Keratinocyte (primary cell): ENCODE measurements at regions not wholly inside any gene's neighbourhood (a gene's known extent, or its start where the extent isn't known, plus 50 kb on each side); places are given as distances from the start of the nearest gene placed in this dataset.
"Not testable (repeated sequence)": the region's sequence is repeated elsewhere in the genome, so short reads cannot be mapped to it uniquely, and the experiment has no call there.

ENCODE experiments used
- DNase-seq: peaks from one replicate; pipeline ENCODE4 v3.0.0-alpha.2; 2011; ENCODE audit warnings: low read depth, missing footprints, low spot score
- FAIRE-seq: peaks from 2 replicates; lab custom pipeline; 2011; peaks lifted over from hg19 to GRCh38; lab: Jason Lieb, UNC
- H2AFZ ChIP-seq: 2 replicates; pipeline ENCODE4 v1.6.0; 2012; ENCODE audit warnings: low read length, control low read depth, inconsistent platforms; ENCODE audit not compliant: control insufficient read depth
- H3K27ac ChIP-seq: 2 replicates; pipeline ENCODE4 v1.5.1; 2011; ENCODE audit warnings: low read length; ENCODE audit not compliant: control insufficient read depth, insufficient read depth
- H3K27me3 ChIP-seq: 3 replicates; pipeline ENCODE4 v1.6.0; 2011; ENCODE audit warnings: low read length; ENCODE audit not compliant: control insufficient read depth, insufficient read depth; ENCODE audit errors: extremely low read depth
- H3K36me3 ChIP-seq, 2 experiments: 2 replicates in 1 of 2; 3 replicates in 1 of 2; pipeline ENCODE4 v1.5.1; 2011; ENCODE audit warnings: low read length in 2 of 2, mild to moderate bottlenecking in 1 of 2; ENCODE audit not compliant: control insufficient read depth in 2 of 2, insufficient read depth in 2 of 2; ENCODE audit errors: extremely low read depth in 1 of 2
- H3K4me1 ChIP-seq: 3 replicates; pipeline ENCODE4 v1.5.1; 2011; ENCODE audit warnings: low read length; ENCODE audit not compliant: control insufficient read depth, insufficient read depth; ENCODE audit errors: extremely low read depth
- H3K4me2 ChIP-seq: 3 replicates; pipeline ENCODE4 v1.6.0; 2011; ENCODE audit warnings: low read depth, low read length; ENCODE audit not compliant: control insufficient read depth, insufficient read depth; ENCODE audit errors: extremely low read depth
- H3K4me3 ChIP-seq, 3 experiments: fragments of 200-600 bp in 1 of 3; sonication (generic) in 1 of 3; 2 replicates in 2 of 3; 3 replicates in 1 of 3; pipeline ENCODE4 v1.5.1; 2011 to 2016; ENCODE audit warnings: low read length in 3 of 3, mild to moderate bottlenecking in 3 of 3, control low read depth in 2 of 3, inconsistent platforms in 1 of 3, low read depth in 1 of 3, mixed read lengths in 1 of 3, mixed run types in 1 of 3, moderate library complexity in 1 of 3; ENCODE audit not compliant: control insufficient read depth in 2 of 3, insufficient read depth in 2 of 3; ENCODE audit errors: extremely low read depth in 1 of 3
- H3K79me2 ChIP-seq: 2 replicates; pipeline ENCODE4 v1.6.0; 2012; ENCODE audit warnings: low read length; ENCODE audit not compliant: control insufficient read depth, insufficient read depth
- H3K9ac ChIP-seq: 3 replicates; pipeline ENCODE4 v1.6.0; 2011; ENCODE audit warnings: low read length; ENCODE audit not compliant: control insufficient read depth, insufficient read depth; ENCODE audit errors: extremely low read depth
- H3K9me1 ChIP-seq: 3 replicates; pipeline ENCODE4 v1.6.0; 2011; ENCODE audit warnings: low read length; ENCODE audit not compliant: control insufficient read depth, insufficient read depth; ENCODE audit errors: extremely low read depth
- H3K9me3 ChIP-seq: 2 replicates; pipeline ENCODE4 v1.5.1; 2012; ENCODE audit warnings: low read depth, low read length; ENCODE audit not compliant: control insufficient read depth
- H4K20me1 ChIP-seq: 3 replicates; pipeline ENCODE4 v1.6.0; 2011; ENCODE audit warnings: low read length; ENCODE audit not compliant: control insufficient read depth, insufficient read depth; ENCODE audit errors: extremely low read depth
- CTCF ChIP-seq, 3 experiments: IDR thresholded peaks in 1 of 3; conservative IDR thresholded peaks in 1 of 3; optimal IDR thresholded peaks in 1 of 3; 2 replicates in 2 of 3; 3 replicates in 1 of 3; pipeline versions ENCODE3 to v1.5.1; 2011; ENCODE audit warnings: low read length in 3 of 3, mild to moderate bottlenecking in 3 of 3, moderate library complexity in 2 of 3, control low read depth in 1 of 3, inconsistent platforms in 1 of 3; ENCODE audit not compliant: insufficient read depth in 2 of 3; ENCODE audit errors: extremely low read depth in 1 of 3
- EZH2 ChIP-seq: IDR thresholded peaks from one replicate; pipeline ENCODE4 v1.6.1; 2012; ENCODE audit warnings: inconsistent platforms, mild to moderate bottlenecking, low read length, moderate library complexity
- dilution Hi-C: fragments of 300-500 bp; cut with MboI; formaldehyde crosslinking; loops from one replicate; pipeline ENCODE4 v1.7.0; 2020; ENCODE audit warnings: low sequenced_read_pairs; ENCODE audit not compliant: extremely low pct_ligation_motif_present

- Histone ChIP-seq H3K36me3 (no peaks in the 10 kb centered on the region), H3K4me1 (peaks cover 54% of the 10 kb centered on the region), H3K4me3 (no peak overlapping the region), H2AFZ (peak overlapping the region; percentile 35), H3K9me3 (no peaks in the 10 kb centered on the region), H3K9ac (no peak overlapping the region), H3K27ac (peak overlapping the region; percentile 93), H4K20me1 (no peaks in the 10 kb centered on the region), H3K4me2 (no peak overlapping the region), H3K9me1 (no peaks in the 10 kb centered on the region), H3K79me2 (no peaks in the 10 kb centered on the region), H3K27me3 (no peaks in the 10 kb centered on the region)
- dilution Hi-C loops: no loop called here
- no peak for FAIRE-seq
- no peak for DNase-seq
- TF ChIP-seq EZH2: no peak
- TF ChIP-seq CTCF (optimal IDR thresholded peaks at IDR 0.05 in 1 of 3, IDR thresholded peaks at IDR 0.05 in 1 of 3, conservative IDR thresholded peaks at IDR 0.05 in 1 of 3; ENCODE audit: extremely low read depth in 1 of 3, insufficient read depth in 2 of 3, low read length in 3 of 3): no peak
Measured at GRCh38 chr12:65673732-65674131, 150.6 kb upstream of the HMGA2 start.

GRCh38 chr12:65675141-65675621 is 149.1 kb upstream of the HMGA2 start:
- no peak overlapping the region for H3K4me2 ChIP-seq

GRCh38 chr12:65678172-65678571 is 146.1 kb upstream of the HMGA2 start:
- H3K9me3 ChIP-seq, H3K36me3 ChIP-seq, H3K4me3 ChIP-seq, dilution Hi-C loops, FAIRE-seq, H3K27me3 ChIP-seq, H3K9ac ChIP-seq, H3K27ac ChIP-seq, H2AFZ ChIP-seq, DNase-seq, H3K79me2 ChIP-seq, H3K9me1 ChIP-seq, H4K20me1 ChIP-seq, H3K4me2 ChIP-seq: not testable (repeated sequence)
- peaks cover 12% of the 10 kb centered on the region for H3K4me1 ChIP-seq

More at GRCh38 chr12:65675141-65675621, 149.1 kb upstream of the HMGA2 start:
- H4K20me1 ChIP-seq: no peaks in the 10 kb centered on the region
- FAIRE-seq: peak; percentile 34
- dilution Hi-C loops: no loop called here
- TF ChIP-seq CTCF (optimal IDR thresholded peaks at IDR 0.05 in 1 of 3, IDR thresholded peaks at IDR 0.05 in 1 of 3, conservative IDR thresholded peaks at IDR 0.05 in 1 of 3; ENCODE audit: extremely low read depth in 1 of 3, insufficient read depth in 2 of 3, low read length in 3 of 3) (no peak), EZH2 (no peak)
- H3K36me3 ChIP-seq: no peaks in the 10 kb centered on the region
- no peak for DNase-seq
- H3K27me3 ChIP-seq: no peaks in the 10 kb centered on the region
- no peak overlapping the region for H3K27ac ChIP-seq
- no peaks in the 10 kb centered on the region for H3K9me1 ChIP-seq
- H3K9me3 ChIP-seq: no peaks in the 10 kb centered on the region
- no peak overlapping the region for H3K9ac ChIP-seq
- H2AFZ ChIP-seq: no peak overlapping the region
- peaks cover 39% of the 10 kb centered on the region for H3K4me1 ChIP-seq
- no peak overlapping the region for H3K4me3 ChIP-seq
- H3K79me2 ChIP-seq: no peaks in the 10 kb centered on the region
